GM18909 (cell line): ENCODE measurements at regions not wholly inside any gene's neighbourhood (a gene's known extent, or its start where the extent isn't known, plus 50 kb on each side); places are given as distances from the start of the nearest gene placed in this dataset.

Experiments used
- ATAC-seq: cut with Tn5 transposase; IDR thresholded peaks from one replicate; pipeline ENCODE4 v1.9.1; 2021; ENCODE audit warnings: mild to moderate bottlenecking; ENCODE audit not compliant: unreplicated experiment, poor library complexity

DNA sequence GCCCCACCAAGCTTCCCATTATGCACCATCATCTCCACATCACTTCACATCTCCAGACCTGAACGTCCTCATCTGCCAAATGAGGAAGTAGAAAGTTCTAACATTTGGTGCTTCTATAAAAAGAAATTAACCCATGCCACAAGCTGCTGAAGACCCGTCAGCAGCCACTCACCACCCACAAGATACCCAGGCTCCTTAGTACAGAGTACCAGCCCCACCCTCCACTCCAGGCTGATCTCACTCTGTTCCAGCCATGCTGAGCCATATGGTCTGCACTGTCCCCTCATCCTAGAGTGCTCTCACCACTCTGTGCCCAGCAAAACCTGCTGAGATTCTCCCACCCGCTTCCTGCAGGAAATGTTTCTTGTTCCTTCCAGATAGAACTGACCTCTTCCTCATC lies 240.8 kb upstream of the PPARGC1A start:
- ATAC-seq = no peak

DNA sequence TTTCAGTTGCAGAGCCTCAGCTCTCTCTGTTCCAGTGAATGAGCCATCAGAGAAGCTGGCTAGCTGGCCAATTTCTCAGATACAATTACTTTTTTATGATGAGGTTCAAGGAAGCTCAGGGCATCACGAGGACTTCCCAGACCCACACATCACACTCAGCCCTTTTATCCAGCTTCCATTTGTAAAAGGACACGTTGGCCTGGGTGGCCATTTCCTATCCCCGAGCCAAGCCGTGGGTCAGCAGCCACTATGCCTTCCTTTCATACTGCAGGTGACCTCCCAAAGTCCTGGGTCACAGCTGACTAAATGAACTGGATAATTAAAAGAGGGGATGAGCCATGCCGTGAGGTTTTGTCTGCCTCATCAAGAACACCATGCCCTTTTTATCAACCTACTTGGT lies 236.9 kb upstream of the PPARGC1A start:
- ATAC-seq = no peak

- ATAC-seq = no peak
Measured at GRCh38 chr4:24121395-24122175, 231.7 kb upstream of the PPARGC1A start.

DNA sequence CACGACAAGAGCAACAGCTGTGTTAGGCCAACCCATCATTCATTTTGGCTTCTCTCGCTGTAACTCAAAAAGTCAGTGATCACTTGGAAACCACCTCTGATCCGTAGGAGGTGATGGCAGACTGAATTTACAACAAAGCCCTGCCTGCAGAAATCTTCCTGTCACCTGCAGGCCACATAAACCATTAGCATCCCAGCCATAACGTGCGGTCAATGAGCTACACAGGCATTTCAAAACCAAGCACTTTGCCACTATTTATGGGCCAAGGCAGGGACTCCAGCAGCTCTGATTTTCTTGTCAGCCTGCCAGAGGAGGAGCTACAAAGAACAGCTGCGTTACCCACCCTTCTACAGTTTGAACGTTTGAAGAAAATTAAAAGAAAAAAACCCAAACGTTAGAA lies 228.1 kb upstream of the PPARGC1A start:
- ATAC-seq = no peak

DNA sequence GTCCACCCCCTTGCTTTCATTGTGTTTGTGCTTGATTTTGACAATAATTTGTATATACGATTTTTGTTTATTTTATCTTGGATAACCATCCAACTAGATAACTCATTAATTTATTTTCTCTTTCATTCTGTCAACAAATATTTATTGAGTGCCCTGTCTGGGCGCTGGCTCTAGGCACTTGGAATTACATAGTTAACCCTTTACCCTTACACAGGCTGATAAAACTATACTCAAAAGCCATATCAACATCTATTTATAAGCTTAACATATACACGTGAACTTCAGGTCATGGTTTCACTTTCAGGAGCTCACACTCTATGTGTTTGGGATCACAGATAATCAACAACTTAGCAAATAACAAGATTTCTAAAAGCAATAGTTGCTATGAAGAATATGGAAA lies 226.3 kb upstream of the PPARGC1A start:
- ATAC-seq = no peak

GRCh38 chr4:24114919-24115500 lies 225.2 kb upstream of the PPARGC1A start:
- ATAC-seq = no peak

- ATAC-seq = no peak
Measured at GRCh38 chr4:24114444-24114843, 224.6 kb upstream of the PPARGC1A start.

- ATAC-seq = no peak
Measured at GRCh38 chr4:24112466-24112865, 222.6 kb upstream of the PPARGC1A start.

GRCh38 chr4:24108567-24108966 lies 218.7 kb upstream of the PPARGC1A start:
- no peak for ATAC-seq

GRCh38 chr4:24105327-24106038 lies 215.6 kb upstream of the PPARGC1A start:
- no peak for ATAC-seq

GRCh38 chr4:24104158-24104565 lies 214.3 kb upstream of the PPARGC1A start:
- ATAC-seq = no peak

GRCh38 chr4:24103434-24104157 lies 213.7 kb upstream of the PPARGC1A start:
- ATAC-seq = no peak

DNA sequence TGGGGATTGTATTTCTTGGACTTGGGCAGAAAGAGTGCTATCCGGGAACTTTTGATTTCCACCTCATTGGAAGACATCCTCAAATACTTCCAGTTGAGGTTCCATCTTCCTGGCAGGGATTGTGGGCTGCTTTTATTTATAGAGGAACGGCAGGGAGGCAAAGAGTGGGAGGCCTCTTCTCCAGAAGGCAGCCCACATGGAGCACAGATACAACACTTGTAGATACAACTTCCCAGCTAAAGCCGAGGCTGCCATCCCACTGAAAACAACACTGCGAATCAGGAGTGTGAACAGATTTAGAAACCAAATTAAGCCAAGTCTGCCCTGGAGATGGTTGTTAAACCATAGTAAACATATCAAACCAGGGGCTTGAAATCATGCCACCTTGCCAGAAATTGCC lies 212.8 kb upstream of the PPARGC1A start:
- ATAC-seq = no peak

DNA sequence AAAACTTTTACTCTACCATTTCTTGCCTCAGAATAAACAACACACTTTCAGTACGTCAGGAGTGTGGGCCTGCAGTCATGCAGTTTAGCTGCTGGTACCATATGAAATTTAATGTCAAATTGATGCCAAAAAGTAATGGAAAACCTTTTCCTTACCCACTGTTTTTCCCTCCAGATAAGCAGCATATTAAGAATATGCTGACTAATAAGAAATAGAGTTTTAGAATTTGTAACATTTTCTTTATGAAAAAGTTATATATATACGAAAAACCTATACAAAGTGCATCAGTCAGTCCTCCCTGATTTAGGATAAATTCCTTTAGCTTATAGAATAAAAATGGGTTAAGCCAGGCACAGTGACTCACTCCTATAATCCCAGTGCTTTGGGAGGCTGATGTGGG lies 206.8 kb upstream of the PPARGC1A start:
- ATAC-seq = no peak

GRCh38 chr4:24094726-24095125 lies 204.9 kb upstream of the PPARGC1A start:
- no peak for ATAC-seq

GRCh38 chr4:24093446-24093845 lies 203.6 kb upstream of the PPARGC1A start:
- ATAC-seq = no peak

DNA sequence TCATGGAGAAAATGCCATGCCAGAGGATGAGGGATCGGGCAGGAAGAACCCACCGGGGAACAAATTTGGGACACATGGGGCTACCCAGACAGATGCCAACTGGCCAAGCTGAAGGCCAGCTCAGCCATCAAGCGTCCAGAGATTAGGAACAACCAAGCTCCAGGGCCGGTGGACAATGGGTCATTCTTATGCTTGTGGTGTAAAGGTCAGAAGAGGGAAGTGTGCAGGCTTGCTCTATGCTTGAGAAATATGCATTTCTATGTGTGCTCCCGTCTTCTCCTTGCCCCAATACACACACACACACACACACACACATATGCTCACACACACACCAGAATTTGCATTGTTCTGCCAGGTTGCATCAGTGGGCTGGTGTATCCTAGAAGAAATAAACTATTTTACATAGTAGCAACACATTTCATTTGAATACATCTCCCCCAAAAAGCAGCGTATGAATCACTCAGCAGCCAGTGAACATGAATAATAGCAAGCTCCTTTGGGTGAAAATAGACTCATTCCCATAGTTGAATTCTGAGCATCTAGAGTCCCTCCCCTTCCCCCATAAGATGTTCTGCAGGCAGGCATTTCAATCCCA lies 201.9 kb upstream of the PPARGC1A start:
- ATAC-seq = no peak

DNA sequence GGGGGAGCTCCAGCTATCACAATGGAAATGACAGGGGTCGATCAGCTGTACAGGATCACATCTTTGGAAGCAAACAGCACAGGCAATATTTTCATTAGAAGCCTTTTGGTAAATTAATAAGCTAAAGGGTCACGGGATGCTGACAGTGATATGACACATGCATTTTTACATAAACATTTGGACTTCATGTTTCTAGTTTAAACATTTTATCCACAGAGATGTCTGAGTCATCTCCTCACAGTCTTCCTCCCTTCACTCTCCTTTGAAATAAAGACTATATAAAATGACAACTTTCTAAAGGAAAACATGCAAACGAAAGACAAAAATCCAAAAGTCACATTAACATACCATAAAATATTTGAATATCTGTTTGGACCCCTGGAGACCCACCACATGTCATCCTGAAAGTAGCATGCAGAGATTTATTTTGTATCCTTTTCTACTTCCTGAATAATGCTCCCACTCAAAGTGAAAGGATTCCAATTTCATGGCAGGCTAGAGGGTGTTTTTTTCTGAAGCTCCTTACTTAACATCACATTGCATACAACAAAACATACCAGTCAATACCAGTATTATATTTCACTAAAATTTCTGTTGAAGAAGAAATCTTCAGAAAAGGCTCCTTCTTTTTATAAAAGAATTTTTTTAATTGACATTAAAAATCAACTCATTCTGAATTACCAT lies 200.1 kb upstream of the PPARGC1A start:
- ATAC-seq = no peak

GRCh38 chr4:24080871-24081270 lies 191.0 kb upstream of the PPARGC1A start:
- no peak for ATAC-seq
